Breast epithelium (tissue), 4 donors: ENCODE measurements at regions not wholly inside any gene's neighbourhood (a gene's known extent, or its start where the extent isn't known, plus 50 kb on each side); places are given as distances from the start of the nearest gene placed in this dataset.

Experiments
- DNase-seq, 2 donors: peaks; one replicate each; pipeline ENCODE4 v3.0.0-alpha.2; 2019; ENCODE audit warnings: low spot score in 2 of 2
- H3K27ac ChIP-seq, 2 donors: fragments of 200-600 bp; sonication (generic) in 1 of 2; one replicate each; pipeline ENCODE4 v1.5.1; 2016 to 2019; ENCODE audit warnings: mild to moderate bottlenecking in 1 of 2
- H3K27me3 ChIP-seq, 2 donors: fragments of 200-600 bp; sonication (generic) in 1 of 2; one replicate each; pipeline versions ENCODE4 v1.5.1 to v1.6.0; 2017 to 2019; ENCODE audit warnings: control low read depth in 1 of 2, mild to moderate bottlenecking in 1 of 2
- H3K36me3 ChIP-seq: fragments of 200-600 bp; one replicate; pipeline ENCODE4 v1.5.1; 2019
- H3K4me1 ChIP-seq, 2 donors: fragments of 200-600 bp; sonication (generic); one replicate each; pipeline ENCODE4 v1.5.1; 2016 to 2019; ENCODE audit warnings: control low read depth in 1 of 2
- H3K4me3 ChIP-seq, 3 donors: fragments of 200-600 bp; sonication (generic); 1 replicate in 2 of 3; 2 replicates in 1 of 3; pipeline ENCODE4 v1.5.1; 2016 to 2019; ENCODE audit warnings: mild to moderate bottlenecking in 3 of 3, moderate library complexity in 2 of 3
- H3K9me3 ChIP-seq, 2 donors: fragments of 200-600 bp; sonication (generic) in 1 of 2; one replicate each; pipeline ENCODE4 v1.5.1; 2016 to 2019; ENCODE audit warnings: control low read depth in 1 of 2
- POLR2A ChIP-seq: fragments of 450-650 bp; IDR thresholded peaks from one replicate; pipeline ENCODE4 v1.6.1; 2016; ENCODE audit warnings: antibody characterized with exemption, mild to moderate bottlenecking, moderate library complexity
- POLR2AphosphoS5 ChIP-seq, 3 donors: sonication (generic); formaldehyde crosslinking; IDR thresholded peaks; one replicate each; pipeline ENCODE4 v1.6.1; 2017; ENCODE audit warnings: antibody characterized with exemption in 3 of 3
- intact Hi-C: fragments of 100-400 bp; cut with DNase I; formaldehyde crosslinking; loops from one replicate; pipeline ENCODE4 v1.15.1; 2023; ENCODE audit warnings: low total_unique reads
- TF ChIP-seq, protein P1 (sequence below), 3 donors: fragments of 450-650 bp; IDR thresholded peaks; one replicate each; pipeline ENCODE4 v1.5.1; 2016 to 2017; ENCODE audit warnings: antibody characterized with exemption in 3 of 3, mild to moderate bottlenecking in 3 of 3, moderate library complexity in 3 of 3

DNA sequence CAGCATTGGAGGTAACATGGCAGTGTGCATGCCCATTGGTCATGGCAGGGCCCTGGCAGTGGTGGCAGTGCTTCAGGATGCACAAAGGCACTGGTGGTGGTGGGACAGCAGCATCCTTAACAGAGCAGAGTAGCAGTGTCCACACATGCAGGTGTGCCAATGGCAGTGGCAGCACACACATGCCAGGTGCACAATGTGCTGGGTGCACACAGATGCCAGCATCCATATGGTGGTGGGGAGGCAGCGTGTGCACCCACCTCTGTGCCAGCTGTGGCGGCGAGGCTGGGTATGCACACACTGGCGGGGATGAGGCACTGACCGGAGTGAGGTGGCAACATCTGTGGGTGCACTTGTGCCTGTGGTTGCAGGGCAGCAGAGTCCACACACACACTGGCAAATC lies 150.6 kb downstream of the SI start:
- H3K4me3 ChIP-seq: no peak overlapping the region
- TF ChIP-seq POLR2AphosphoS5 (IDR thresholded peaks at IDR 0.05): no peak
- TF ChIP-seq, protein P1, sequence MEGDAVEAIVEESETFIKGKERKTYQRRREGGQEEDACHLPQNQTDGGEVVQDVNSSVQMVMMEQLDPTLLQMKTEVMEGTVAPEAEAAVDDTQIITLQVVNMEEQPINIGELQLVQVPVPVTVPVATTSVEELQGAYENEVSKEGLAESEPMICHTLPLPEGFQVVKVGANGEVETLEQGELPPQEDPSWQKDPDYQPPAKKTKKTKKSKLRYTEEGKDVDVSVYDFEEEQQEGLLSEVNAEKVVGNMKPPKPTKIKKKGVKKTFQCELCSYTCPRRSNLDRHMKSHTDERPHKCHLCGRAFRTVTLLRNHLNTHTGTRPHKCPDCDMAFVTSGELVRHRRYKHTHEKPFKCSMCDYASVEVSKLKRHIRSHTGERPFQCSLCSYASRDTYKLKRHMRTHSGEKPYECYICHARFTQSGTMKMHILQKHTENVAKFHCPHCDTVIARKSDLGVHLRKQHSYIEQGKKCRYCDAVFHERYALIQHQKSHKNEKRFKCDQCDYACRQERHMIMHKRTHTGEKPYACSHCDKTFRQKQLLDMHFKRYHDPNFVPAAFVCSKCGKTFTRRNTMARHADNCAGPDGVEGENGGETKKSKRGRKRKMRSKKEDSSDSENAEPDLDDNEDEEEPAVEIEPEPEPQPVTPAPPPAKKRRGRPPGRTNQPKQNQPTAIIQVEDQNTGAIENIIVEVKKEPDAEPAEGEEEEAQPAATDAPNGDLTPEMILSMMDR (IDR thresholded peaks at IDR 0.05): no peak
- no peak for TF ChIP-seq POLR2A
- H3K36me3 ChIP-seq: no peaks in the 10 kb centered on the region
- no peaks in the 10 kb centered on the region for H3K27me3 ChIP-seq
- H3K4me1 ChIP-seq: no peaks in the 10 kb centered on the region
- H3K9me3 ChIP-seq: no peaks in the 10 kb centered on the region
- no peak overlapping the region for H3K27ac ChIP-seq
- intact Hi-C loops: no loop called here
- DNase-seq: no peak

DNA sequence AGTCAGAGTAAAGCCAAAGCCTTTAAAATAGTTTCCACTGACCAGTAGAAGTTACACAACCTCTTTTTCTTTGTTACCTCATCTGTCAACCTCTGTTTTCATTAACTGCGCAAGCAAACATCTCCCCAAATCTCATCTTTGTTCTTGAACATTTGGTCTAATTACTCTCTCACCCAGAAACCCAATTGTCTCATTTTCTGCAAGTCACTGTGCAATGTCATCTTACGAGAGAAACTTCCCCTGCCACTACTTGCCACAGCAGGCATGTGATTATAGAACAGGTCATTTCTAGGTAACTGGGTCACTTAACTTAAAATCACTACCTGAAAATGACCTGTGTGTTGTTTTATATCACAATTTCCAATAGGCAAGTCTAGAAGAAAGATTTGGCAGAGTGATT lies 159.4 kb downstream of the SI start:
- TF ChIP-seq, protein P1 (IDR thresholded peaks at IDR 0.05): no peak
- TF ChIP-seq POLR2AphosphoS5 (IDR thresholded peaks at IDR 0.05) (no peak), POLR2A (no peak)
- Histone ChIP-seq H3K4me1 (no peaks in the 10 kb centered on the region), H3K27ac (no peak overlapping the region), H3K4me3 (no peak overlapping the region), H3K27me3 (no peaks in the 10 kb centered on the region), H3K36me3 (no peaks in the 10 kb centered on the region), H3K9me3 (no peaks in the 10 kb centered on the region)
- intact Hi-C loops: no loop called here
- no peak for DNase-seq

DNA sequence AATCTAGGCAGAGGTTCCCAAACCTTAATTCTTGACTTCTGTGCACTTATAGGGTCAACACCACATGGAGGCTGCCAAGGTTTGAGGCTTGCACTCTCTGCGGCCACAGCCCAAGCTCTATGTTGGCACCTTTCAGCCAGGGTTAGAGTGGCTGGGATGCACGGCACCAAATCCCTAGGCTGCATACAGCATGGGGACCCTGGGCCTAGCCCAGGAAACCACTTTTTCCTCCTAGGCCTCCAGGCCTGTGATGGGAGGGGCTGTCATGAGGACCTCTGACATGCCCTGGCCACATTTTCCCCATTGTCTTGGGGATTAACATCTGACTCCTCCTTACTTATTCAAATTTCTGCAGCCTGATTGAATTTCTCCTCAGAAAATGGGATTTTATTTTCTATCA lies 165.4 kb downstream of the SI start:
- Histone ChIP-seq H3K9me3 (peaks cover 0 to 13% of the 10 kb centered on the region in 2 donors), H3K36me3 (no peaks in the 10 kb centered on the region), H3K4me1 (no peaks in the 10 kb centered on the region), H3K27ac (no peak overlapping the region), H3K4me3 (no peak overlapping the region), H3K27me3 (no peaks in the 10 kb centered on the region)
- no peak for TF ChIP-seq POLR2A
- TF ChIP-seq POLR2AphosphoS5 (IDR thresholded peaks at IDR 0.05): no peak
- TF ChIP-seq, protein P1 (IDR thresholded peaks at IDR 0.05): no peak
- intact Hi-C loops: no loop called here
- DNase-seq: no peak

DNA sequence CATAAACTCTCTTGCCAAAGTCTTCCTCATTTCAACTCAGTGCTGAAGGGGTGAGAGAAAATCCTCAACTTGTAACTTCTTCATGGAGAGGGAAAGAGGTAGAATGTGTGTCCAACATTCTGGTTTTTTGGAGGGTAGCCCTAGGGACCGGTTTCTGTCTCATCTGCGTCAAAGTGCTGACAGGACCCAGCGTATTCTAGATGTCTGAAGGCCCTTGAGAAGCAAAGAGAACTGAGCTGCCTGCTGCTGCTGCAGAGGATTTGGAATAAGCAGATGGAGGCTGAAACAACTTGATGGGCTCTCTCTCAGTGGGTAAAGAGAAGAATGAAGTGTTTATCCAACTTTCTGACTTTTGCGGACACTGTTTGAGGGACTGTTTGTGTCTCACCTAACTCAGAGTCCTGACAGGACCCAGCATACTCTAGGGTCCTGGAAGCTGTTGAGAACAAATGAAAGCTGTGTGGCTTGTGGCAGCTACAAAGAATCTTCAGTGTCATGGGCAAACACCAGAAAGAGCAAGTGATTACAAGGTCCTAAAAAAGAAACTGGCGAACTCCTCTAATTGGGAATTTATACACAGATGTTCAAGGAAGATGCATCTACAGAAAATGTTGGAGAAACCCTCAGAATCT lies 174.4 kb downstream of the SI start:
- no peak overlapping the region for H3K27ac ChIP-seq
- intact Hi-C loops: no loop called here
- TF ChIP-seq POLR2AphosphoS5 (IDR thresholded peaks at IDR 0.05) (no peak), POLR2A (no peak)
- TF ChIP-seq, protein P1 (IDR thresholded peaks at IDR 0.05): no peak
- no peaks in the 10 kb centered on the region for H3K36me3 ChIP-seq
- no peaks in the 10 kb centered on the region for H3K9me3 ChIP-seq
- H3K4me3 ChIP-seq: no peak overlapping the region
- H3K27me3 ChIP-seq: no peaks in the 10 kb centered on the region
- no peak for DNase-seq
- H3K4me1 ChIP-seq: no peaks in the 10 kb centered on the region

DNA sequence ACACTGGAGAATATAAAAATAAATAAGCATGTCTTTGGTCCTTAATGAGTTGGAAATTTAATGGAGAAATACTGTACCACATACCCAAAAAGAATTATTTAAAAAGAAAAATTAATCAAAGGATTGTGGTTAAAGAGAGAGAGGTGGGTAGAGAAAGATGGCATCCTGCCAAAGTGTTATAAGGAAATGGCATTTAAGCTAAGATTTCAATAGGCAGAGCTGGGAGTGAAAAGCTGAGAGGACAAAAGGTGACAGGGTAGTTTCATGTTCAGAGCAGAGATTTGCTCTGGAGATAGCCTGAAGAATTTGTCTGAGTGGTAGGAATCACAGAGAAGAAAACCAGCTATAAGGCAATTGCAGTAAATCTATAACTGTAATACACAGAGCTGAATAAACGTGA lies 181.0 kb downstream of the SI start:
- no peaks in the 10 kb centered on the region for H3K27me3 ChIP-seq
- DNase-seq: no peak
- no peaks in the 10 kb centered on the region for H3K36me3 ChIP-seq
- H3K27ac ChIP-seq: no peak overlapping the region
- TF ChIP-seq POLR2AphosphoS5 (IDR thresholded peaks at IDR 0.05) (no peak), POLR2A (no peak)
- TF ChIP-seq, protein P1 (IDR thresholded peaks at IDR 0.05): no peak
- intact Hi-C loops: no loop called here
- H3K4me3 ChIP-seq: no peak overlapping the region
- no peaks in the 10 kb centered on the region for H3K9me3 ChIP-seq
- no peaks in the 10 kb centered on the region for H3K4me1 ChIP-seq
